GM18498 (cell line): ENCODE measurements at regions not wholly inside any gene's neighbourhood (a gene's known extent, or its start where the extent isn't known, plus 50 kb on each side); places are given as distances from the start of the nearest gene placed in this dataset.

Experiments
- ATAC-seq: cut with Tn5 transposase; IDR thresholded peaks from one replicate; pipeline ENCODE4 v1.9.1; 2021; ENCODE audit warnings: mild to moderate bottlenecking, moderate library complexity; ENCODE audit not compliant: unreplicated experiment

GRCh38 chrY:19167319-19168201 lies 394.0 kb upstream of the HSFY2 start:
- ATAC-seq, result no peak

- no peak for ATAC-seq
Measured at GRCh38 chrY:19148783-19149182, 375.2 kb upstream of the HSFY2 start.

GRCh38 chrY:19146296-19146695 lies 372.8 kb upstream of the HSFY2 start:
- ATAC-seq, result no peak

GRCh38 chrY:19142093-19142492 lies 368.6 kb upstream of the HSFY2 start:
- ATAC-seq, result no peak

GRCh38 chrY:19140285-19140920 lies 366.9 kb upstream of the HSFY2 start:
- ATAC-seq, result no peak

GRCh38 chrY:19134426-19134825 lies 360.9 kb upstream of the HSFY2 start:
- no peak for ATAC-seq

- ATAC-seq, result no peak
Measured at GRCh38 chrY:19130569-19131358, 357.2 kb upstream of the HSFY2 start.

- ATAC-seq, result no peak
Measured at GRCh38 chrY:19126889-19127288, 353.4 kb upstream of the HSFY2 start.

GRCh38 chrY:19124609-19125008 lies 351.1 kb upstream of the HSFY2 start:
- no peak for ATAC-seq

- ATAC-seq, result no peak
Measured at GRCh38 chrY:19122450-19122849, 348.9 kb upstream of the HSFY2 start.

- ATAC-seq, result no peak
Measured at GRCh38 chrY:19098349-19098748, 324.8 kb upstream of the HSFY2 start.

- no peak for ATAC-seq
Measured at GRCh38 chrY:19095460-19095859, 321.9 kb upstream of the HSFY2 start.

GRCh38 chrY:19083006-19083405 lies 309.5 kb upstream of the HSFY2 start:
- no peak for ATAC-seq

GRCh38 chrY:19077698-19078113 lies 304.2 kb upstream of the HSFY2 start:
- ATAC-seq, result no peak

GRCh38 chrY:19076846-19077697 lies 303.5 kb upstream of the HSFY2 start:
- ATAC-seq, result no peak

- no peak for ATAC-seq
Measured at GRCh38 chrY:19075471-19076253, 302.1 kb upstream of the HSFY2 start.

- ATAC-seq, result no peak
Measured at GRCh38 chrY:19067435-19067834, 293.9 kb upstream of the HSFY2 start.

- ATAC-seq, result no peak
Measured at GRCh38 chrY:19066447-19067190, 293.1 kb upstream of the HSFY2 start.

GRCh38 chrY:19065119-19065518 lies 291.6 kb upstream of the HSFY2 start:
- no peak for ATAC-seq
